ENCODE measurements at regions not wholly inside any gene's neighbourhood (a gene's known extent, or its start where the extent isn't known, plus 50 kb on each side); places are given as distances from the start of the nearest gene placed in this dataset.

DNA sequence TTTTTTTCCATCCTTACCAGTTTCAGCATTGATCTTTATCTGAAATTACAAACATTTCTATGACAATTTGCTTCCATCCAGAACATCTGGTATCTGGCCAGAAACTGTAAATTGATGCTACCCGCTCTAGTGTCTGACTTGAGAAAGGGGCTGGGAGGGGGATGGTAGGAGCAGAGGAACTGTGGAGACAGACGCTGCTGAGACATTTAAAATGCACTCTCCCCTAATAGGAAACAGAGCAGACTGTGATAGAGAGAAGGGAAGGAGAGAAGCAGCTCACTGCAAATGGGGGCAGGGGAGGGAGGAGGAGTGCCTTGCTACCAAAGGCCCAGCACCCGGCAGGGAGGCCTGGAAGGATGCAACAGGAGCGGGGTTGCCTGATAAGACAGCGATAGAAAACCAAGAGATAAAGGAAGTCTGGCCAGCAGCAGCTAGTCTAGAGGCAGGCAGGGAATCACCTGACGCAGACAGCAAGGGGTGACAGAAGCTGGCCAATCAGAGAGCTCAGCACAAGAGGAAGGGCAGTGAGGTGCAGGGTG, 195.5 kb upstream of the NFIA start:
- H3K4me3 ChIP-seq (ENCODE audit: low read depth, low read length), result no peak overlapping the region
- TF ChIP-seq, protein P1, sequence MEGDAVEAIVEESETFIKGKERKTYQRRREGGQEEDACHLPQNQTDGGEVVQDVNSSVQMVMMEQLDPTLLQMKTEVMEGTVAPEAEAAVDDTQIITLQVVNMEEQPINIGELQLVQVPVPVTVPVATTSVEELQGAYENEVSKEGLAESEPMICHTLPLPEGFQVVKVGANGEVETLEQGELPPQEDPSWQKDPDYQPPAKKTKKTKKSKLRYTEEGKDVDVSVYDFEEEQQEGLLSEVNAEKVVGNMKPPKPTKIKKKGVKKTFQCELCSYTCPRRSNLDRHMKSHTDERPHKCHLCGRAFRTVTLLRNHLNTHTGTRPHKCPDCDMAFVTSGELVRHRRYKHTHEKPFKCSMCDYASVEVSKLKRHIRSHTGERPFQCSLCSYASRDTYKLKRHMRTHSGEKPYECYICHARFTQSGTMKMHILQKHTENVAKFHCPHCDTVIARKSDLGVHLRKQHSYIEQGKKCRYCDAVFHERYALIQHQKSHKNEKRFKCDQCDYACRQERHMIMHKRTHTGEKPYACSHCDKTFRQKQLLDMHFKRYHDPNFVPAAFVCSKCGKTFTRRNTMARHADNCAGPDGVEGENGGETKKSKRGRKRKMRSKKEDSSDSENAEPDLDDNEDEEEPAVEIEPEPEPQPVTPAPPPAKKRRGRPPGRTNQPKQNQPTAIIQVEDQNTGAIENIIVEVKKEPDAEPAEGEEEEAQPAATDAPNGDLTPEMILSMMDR (IDR thresholded peaks at IDR 0.05; ENCODE audit: control insufficient read depth, extremely low read depth, insufficient read depth), result no peak
- no peak for DNase-seq (ENCODE audit: low read depth)

DNA sequence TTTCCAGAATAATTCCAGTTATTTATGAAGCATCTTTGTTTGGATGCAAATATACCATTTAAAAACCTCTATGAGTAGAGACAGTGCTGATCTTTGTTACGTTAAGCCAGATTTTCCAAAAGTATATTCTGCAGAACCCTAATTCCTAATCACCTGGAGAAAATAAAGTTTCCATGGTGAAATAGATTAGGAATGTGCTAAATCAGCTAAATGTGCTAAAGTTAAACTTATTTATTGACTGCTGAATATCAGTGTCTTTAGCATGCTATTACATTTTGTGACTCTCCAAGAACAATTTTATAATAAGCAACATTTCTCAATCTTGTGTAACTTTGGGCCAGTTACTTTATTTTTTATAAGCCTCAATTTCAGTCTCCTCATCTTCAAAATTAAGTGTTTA, 196.3 kb upstream of the NFIA start:
- TF ChIP-seq, protein P1 (IDR thresholded peaks at IDR 0.05; ENCODE audit: control insufficient read depth, extremely low read depth, insufficient read depth), result no peak
- no peak overlapping the region for H3K4me3 ChIP-seq (ENCODE audit: low read depth, low read length)
- DNase-seq (ENCODE audit: low read depth), result no peak

DNA sequence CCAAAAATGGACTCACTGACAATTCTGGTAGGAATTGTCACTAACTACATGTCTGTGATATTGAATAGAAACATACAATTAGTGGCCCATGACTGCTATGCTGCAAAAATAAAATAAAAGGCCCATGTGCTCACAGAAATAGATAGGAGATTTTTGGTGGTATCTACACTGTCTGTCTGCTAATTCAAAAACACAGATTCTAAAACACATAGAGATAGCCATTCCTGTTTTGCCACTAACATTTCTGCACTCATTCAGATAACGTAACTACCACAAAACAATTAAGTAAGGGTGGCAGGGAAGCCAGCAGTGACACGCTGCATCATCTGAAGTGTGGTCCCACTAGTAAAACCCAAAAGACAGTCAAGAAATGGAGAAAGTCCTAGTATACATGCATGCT, 202.2 kb upstream of the NFIA start:
- no peak overlapping the region for H3K4me3 ChIP-seq (ENCODE audit: low read depth, low read length)
- TF ChIP-seq, protein P1 (IDR thresholded peaks at IDR 0.05; ENCODE audit: control insufficient read depth, extremely low read depth, insufficient read depth), result no peak
- DNase-seq (ENCODE audit: low read depth), result no peak

DNA sequence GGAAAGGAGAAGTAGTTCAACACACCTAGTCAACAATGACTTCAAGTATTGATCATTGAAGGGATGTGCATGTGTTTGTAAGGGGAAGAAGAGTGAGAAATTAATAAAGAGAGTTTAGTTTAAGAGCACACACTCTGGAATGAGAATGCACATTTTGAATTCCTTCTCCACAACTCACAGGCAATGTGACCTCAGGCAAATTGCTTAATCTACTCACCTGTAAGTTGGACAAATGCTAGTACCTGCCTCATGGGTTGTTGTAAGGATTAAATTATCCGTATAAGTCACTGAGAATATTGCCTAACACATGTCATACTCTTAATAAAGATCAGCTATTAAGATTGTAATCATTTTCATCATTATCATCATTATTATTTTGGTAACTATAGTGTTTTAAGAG, 204.0 kb upstream of the NFIA start:
- TF ChIP-seq, protein P1 (IDR thresholded peaks at IDR 0.05; ENCODE audit: control insufficient read depth, extremely low read depth, insufficient read depth), result no peak
- H3K4me3 ChIP-seq (ENCODE audit: low read depth, low read length), result no peak overlapping the region
- DNase-seq (ENCODE audit: low read depth), result no peak

DNA sequence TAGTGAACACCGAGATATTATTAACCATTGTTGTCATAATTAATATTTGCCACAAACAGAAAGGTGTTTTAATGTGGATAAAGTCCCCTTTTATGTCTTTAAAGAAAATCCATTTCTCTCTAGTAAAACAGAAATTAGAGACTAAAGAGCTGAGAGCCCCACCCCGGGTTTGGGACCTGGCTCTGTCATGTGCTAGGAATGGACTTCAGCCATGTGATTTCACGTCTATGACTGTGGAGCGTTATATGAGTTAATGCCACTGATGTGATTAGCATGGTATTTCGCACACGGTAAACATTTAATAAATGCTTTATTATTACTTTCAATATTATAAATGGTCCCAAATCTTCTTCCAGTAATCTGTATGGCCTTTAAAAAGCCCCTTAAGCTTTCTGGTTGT, 205.0 kb upstream of the NFIA start:
- no peak for DNase-seq (ENCODE audit: low read depth)
- TF ChIP-seq, protein P1 (IDR thresholded peaks at IDR 0.05; ENCODE audit: control insufficient read depth, extremely low read depth, insufficient read depth), result no peak
- no peak overlapping the region for H3K4me3 ChIP-seq (ENCODE audit: low read depth, low read length)

DNA sequence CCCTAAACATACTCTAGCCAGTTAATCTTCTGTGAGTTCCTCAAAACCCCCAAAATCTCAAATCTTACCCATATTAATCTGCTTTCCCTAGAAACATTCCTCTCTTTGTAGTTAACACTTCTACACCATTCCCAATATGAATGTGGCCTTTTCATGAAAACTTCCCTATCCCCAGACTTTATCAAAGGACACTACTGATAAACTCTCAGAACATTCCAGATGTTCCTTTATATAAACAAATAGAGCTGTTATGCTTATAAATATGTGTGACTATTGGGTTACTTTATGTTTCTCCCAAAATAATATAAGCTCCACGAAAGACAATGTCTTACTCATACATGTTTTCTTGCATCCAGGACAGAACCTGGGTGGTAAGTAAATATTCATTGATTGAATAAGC, 205.4 kb upstream of the NFIA start:
- no peak for DNase-seq (ENCODE audit: low read depth)

DNA sequence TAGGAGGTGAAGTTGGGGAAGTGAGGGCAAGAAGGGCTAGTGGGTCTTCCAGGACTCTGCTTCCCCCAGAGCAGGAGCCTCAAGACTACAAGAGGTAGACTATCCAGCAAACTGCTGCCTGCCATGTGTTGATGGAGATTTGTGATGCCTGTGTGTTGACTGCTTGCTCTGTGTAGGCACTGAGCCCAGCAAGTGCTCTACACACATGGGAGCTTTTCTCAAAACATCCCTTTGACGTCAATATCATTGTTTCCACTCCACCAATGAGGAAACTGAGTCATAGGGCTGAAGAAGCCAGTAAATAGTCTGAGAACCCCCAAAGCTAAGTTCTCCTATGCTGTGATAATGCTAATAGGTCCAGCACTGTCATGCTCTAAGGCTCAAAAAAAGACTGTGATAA, 207.2 kb upstream of the NFIA start:
- no peak for DNase-seq (ENCODE audit: low read depth)
- TF ChIP-seq, protein P1 (IDR thresholded peaks at IDR 0.05; ENCODE audit: control insufficient read depth, extremely low read depth, insufficient read depth), result no peak
- no peak overlapping the region for H3K4me3 ChIP-seq (ENCODE audit: low read depth, low read length)

More for the DNA sequence above, 205.4 kb upstream of the NFIA start:
- TF ChIP-seq, protein P1 (IDR thresholded peaks at IDR 0.05; ENCODE audit: control insufficient read depth, extremely low read depth, insufficient read depth), result no peak
- H3K4me3 ChIP-seq (ENCODE audit: low read depth, low read length), result no peak overlapping the region
